SIG-M5 (cell line): ENCODE measurements at regions not wholly inside any gene's neighbourhood (a gene's known extent, or its start where the extent isn't known, plus 50 kb on each side); places are given as distances from the start of the nearest gene placed in this dataset.
A peak's percentile ranks its signal among the peaks of the same experiment; 100 is the strongest.
"Not testable (repeated sequence)": the region's sequence is repeated elsewhere in the genome, so short reads cannot be mapped to it uniquely, and the experiment has no call there.

Experiments
- DNase-seq: peaks from one replicate; lab custom pipeline; 2025; lab: John Stamatoyannopoulos, UW

DNA sequence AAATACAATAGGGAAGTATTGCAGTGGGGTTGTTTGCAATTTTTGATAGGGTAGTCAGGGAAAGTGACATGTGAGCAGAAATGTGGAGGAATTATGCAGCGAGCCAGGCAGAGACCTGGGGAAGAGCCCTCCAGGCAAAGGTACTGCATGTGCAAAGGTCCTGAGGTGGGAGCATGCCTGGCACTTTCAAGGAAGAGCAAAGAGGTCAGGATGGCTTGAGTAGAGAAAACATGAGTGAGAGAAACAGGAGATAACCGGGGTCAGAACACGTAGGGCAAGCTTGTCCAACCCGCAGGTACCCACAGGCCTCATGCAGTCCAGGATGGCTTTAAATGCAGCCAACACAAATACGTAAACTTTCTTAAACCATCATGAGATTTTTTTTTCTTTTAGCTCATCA lies 71.0 kb downstream of the COQ2 start:
- no peak for DNase-seq

DNA sequence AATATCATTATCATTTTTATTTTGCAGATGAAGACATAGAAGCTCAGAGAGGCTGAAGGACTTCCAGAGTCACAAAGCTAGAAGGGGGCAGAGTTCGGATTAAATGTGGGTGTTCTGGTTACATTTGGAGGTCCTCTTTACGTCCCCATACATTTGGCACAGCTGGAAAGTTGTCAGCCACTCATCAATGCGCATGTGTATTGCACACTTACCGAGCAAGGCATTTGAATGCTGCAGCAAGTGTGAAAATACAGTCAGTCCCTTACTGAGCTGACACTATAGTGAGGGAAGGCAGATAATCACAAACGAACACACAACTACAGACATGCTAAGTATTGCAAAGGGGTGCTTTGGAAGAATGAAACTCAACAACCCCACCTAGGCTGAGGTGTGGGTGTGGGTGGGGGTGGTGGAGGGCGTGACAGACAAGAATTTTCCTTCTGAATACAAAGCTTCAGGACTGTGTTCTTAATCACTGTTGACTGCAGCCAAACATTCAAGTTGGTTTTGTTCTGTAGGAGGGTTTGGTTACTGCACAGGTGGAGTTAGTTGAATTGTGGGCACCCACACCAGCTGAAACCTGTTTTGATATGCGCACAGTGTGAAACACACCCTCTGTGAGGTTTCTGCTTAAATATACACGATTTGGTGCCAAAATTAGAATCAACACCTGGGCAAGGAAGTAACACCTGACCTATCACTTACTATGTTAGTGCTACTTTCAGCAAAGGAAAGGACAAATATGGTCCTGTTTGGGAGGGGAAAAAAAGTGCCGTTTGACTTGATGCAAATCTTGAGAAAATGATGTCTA lies 72.4 kb downstream of the COQ2 start:
- DNase-seq = no peak

DNA sequence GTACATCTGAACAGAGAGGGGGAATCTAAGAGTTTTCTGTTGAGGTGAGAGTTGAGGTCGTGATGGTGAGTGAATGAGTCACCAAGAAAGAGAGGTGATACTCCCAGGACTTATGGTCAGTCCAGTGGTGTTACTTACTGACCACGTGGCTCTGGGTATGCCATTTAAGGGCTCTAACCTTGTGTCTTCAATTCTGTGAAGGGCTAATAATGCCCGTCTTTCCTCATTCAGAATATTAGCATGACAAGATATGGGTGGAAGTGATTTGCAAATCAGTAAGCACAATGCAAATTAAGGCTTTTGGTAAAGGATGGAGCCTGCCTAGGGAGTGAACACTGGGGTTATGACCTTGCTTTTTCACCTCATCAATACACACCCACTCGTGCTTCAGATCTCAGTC lies 75.2 kb downstream of the COQ2 start:
- DNase-seq = no peak

DNA sequence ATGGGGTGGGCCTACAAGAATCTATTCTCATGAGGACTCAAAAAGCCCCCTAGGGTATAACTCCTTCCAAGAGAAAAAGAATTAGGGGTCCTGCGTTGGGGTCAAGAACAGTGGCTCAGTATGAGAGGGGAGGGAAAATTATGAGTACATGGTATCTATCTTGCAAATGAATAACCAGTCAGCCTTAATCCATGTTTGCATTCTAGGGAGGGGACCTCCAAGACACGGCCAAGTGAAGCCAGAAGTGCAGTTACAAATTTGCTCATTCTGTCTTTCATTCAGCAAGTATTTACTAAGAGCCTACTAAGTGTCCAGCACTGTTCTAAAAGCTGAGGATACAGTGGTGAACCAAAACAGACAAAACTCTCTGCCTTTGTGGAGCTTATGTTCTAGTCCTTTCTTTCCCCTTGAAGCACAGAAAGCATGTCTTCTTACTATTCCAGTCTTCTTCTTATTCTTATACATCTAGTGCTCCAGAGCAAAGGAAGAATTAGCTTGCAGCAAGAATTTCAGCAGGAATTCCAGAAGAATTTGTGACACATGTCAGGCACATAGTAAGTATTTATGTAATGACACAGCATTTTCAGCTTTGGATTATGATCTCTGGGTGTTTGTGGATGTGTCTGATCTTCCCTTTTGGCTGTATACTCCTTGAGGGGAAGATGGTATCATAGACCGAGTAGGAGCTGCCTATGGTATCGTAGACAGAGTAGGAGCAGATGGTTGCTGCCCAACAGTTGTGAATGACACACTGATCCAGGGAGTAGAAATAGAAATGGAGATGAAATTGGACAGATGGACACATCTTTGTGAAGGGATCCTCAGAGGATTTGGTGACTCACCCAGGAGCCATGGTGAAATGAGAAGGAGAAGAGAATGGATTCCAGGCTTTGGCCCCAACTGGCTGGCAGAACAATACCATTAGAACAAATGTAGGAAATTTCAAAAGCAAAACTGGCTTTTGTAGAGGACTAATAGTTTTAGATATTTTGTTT lies 75.9 kb downstream of the COQ2 start:
- no peak for DNase-seq

DNA sequence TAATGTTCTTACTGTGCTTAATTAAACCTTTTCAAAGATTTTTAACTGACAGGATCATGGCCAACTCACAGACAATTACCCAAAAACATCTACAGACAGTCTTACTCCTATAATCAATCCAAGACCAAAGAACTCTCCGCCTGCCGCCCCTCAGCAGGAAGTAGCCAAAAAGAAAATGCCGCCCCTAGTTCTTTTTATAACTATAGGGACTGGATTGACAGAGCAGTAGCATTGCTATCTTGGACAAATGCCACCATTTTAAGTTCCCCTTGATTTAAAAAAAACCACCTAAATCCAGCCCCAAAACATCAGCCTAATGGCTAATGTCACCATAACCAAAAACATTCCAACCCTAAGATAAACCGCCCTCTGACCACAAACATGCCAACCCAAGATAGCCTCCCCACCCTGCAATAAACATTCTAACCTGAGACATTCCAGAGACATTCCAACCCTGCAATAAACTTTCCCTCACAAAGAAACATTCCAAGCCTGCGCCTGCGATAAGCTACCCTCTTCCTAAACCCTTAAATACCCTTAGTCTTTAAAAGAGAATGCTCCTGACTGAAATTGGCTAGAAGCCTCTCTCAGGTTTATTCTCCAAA lies 77.0 kb downstream of the COQ2 start:
- no peak for DNase-seq

DNA sequence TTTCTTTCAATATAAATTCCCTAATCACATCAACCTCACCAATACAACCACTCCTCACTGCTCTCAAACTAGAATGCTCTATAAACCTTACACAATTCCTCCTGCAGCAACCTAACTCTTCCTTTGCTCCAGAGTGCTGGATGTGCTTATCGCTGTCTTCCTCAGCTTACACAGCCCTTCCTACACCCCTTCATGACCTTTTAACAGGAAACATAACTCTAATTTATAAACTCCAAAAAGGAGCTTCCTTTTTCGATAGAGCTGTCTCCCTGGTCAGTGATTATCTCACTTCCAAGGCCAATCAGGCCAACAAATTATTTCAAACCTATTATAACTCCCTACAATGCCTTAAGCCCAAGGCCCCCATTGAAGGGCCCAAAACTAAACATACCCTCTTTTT lies 78.8 kb downstream of the COQ2 start:
- DNase-seq = no peak

DNA sequence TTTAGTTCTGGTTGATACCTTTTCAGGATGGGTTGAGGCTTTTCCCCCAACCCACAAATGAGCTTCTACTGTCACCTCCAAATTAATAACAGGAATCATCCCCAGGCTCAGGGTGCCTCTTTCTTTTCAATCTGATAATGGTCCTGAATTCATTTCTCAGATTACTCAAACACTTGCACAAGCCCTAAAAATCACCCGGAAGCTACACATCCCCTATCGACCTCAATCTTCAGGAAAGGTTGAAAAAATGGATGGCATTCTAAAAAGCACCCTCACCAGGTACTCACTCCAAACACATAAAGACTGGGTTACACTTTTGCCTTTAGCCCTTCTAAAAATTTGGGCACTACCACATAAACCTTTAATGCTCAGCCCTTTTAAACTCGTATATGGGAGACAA lies 79.9 kb downstream of the COQ2 start:
- no peak for DNase-seq

DNA sequence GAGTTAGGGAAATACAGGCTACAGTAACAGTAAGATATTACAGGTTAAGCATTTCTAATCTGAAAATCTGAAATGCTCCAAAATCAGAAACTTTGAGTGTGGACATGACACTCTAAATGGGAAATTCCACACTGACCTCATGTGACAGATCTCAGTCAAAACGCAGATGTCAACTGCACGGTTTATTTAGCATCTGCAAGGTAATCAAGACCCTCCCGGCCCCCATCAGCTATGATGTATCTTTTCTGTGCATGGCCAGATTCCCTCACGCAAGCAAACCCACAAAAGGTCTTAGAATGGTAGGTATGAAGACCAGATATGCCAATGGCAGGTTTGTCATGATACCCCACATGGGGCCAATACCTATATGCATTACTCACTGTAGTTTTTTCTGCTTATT lies 82.8 kb downstream of the COQ2 start:
- no peak for DNase-seq

DNA sequence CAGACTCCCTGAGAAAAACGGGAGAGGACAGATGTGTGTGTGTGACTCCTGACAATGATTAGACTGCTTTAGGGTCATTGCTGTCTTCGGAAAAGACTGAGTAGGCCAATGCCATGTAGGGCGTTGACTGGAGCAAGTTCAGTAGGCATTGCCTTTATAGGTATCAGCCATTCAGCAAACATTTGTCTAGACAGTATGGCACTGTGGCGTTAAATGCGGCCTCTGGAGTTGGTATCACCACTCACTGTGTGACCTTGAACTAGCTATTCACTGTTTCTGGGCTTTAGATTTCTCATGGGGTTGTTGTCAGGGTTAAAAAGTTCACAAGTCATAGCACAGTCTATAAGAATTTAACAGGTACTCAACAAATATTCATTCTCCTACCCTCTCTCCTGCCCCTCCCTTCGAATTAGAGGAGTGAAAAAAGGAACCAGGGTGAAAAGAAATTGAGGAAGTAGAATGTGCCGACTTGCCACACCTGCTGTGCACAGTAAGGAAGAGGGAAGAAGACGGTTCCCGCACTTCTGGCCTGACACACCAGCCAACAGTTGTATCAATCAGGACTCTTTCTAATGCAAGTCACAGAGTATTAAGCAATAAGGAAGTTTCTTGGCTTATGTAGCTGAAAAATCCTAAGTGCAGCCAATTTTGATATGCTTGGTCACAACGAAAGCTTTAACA lies 83.2 kb upstream of the PLAC8 start:
- peak; percentile 89 for DNase-seq

DNA sequence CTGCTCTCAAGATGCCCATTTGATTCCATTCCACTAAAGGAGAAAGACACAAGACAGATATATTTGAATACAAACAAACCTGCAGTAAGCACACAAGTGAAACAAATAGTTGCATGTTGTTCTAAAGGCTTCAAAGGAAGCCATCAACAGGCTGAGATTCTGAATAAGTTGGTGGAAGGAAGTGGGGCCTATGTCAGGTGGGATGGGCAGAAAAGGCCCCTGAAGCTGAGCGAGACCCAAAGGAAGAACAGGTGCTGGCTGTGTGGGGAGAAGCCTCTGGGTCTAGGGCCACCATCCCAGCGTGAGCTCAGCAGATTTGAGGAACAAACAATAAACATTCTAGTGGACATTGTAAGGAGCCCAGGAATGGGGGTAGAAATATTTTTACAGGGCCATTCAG lies 82.4 kb upstream of the PLAC8 start:
- DNase-seq = no peak

DNA sequence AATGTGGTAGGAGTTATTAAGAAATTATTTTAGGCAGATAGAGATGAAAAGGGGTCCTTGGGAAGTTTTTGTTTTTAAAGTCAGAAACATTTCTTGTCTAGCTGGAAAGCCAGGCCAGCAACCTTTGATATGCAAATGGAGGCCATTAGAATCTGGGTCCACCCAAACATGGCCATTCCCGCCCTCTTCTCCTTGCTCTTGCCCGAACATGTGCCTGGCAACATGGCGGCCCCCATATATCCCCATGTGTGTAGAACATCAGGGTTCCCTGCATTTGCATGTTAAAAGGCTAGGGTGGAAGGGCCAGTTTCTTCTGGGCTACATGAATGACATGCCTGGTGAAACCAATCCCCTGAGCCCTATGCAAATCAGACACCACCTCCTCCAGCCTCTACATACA lies 80.7 kb upstream of the PLAC8 start:
- DNase-seq = no peak

DNA sequence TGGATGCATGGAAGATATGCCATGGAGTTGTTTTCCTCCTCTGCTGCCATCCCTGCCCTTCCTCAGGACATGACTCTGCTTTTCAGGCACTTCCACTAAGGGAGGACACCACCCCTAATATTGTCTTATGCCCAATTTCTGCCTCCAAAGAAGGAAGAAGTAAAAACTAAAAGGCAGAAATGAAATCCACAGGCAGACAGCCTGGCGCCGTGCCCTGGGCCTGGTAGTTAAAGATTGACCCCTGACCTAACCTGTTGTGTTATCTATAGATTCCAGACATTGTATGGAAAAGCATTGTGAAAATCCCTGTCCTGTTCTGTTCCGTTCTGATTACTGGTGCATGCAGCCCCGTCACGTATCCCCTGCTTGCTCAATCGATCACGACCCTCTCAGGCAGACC lies 80.1 kb upstream of the PLAC8 start:
- not testable (repeated sequence) for DNase-seq

DNA sequence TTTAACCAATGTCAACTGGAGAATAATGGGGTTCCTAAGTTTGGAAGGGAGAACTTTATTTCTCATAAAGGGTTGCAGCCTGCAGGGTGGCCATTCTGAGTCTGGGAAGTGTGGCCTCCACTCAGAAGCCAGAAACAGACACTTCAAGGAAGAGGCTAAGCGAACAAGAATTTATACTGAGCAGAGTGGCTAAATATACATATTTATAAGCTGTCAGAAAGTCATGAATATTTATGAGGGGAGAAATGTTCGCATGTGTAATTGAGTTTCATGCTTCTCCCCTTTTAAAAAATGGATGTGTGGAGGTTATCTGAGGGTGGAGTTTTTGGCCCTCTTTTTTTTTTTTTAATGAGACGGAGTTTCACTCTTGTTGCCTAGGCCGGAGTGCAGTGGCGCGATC lies 78.1 kb upstream of the PLAC8 start:
- DNase-seq = no peak

DNA sequence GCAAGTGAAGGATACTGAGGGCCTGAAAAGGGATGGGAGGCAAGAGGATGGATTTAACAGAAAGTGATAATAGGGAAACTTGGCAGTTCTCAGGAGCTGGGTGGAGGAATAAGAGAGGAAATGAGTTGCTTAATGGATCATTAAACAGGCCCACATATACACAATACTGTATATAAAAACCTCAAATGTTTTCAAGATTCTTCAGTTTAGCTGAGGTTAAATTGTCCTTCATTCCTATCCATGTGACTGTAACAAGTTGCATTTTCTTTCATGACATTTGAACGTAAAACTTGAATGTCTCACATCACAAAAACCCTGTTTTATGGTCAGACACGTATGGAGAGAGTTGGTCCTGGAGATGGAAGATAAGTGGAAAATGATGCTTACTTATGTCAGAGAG lies 76.5 kb upstream of the PLAC8 start:
- no peak for DNase-seq

DNA sequence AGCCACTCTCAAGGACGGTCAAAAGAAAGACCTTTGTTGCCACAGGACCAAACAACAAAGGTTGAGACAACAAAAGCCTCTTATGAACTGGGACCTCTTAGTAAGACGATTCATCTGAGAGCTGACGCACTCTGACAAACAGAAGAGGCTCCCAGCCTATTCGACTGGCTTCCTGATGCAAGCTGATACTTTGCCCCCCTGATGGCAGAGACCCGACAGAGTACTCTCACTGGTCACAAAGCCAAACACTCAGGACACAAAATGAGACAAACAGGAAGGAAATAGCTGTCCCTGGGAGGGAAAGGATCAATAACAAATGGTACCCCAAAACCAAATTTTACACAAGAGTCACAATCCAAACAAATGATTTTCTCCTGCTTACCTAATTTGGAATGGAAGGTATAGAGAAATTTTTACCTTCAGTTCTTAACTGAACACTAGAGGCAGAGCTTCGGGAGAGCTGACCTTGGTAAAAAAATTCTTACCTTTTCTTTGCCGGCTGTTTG lies 75.2 kb upstream of the PLAC8 start:
- DNase-seq = no peak

DNA sequence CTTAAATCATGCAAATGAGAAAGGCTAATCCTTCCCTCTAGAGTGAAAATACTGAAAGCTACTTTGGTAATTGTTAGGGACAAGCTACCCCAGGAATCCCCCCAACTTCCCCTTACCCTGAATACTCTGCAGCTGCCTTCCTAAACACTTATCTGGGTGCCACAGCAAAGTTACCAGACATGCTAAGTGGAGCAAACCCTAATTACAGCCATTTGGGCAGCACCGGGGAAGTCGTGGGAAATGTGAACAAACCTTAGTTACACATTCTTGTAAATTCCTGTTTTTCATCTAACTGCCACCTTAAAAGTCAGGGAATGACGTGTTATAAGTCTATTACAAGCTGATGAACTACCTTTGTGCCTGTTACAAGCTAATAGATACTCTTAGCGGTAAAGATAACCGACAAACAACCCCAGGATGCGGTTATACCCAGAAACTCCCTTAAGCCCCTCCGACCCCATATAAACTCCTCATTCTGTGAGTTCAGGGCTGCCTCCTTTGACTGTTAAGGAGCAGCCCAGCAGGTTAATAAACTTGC lies 66.0 kb upstream of the PLAC8 start:
- DNase-seq = no peak

DNA sequence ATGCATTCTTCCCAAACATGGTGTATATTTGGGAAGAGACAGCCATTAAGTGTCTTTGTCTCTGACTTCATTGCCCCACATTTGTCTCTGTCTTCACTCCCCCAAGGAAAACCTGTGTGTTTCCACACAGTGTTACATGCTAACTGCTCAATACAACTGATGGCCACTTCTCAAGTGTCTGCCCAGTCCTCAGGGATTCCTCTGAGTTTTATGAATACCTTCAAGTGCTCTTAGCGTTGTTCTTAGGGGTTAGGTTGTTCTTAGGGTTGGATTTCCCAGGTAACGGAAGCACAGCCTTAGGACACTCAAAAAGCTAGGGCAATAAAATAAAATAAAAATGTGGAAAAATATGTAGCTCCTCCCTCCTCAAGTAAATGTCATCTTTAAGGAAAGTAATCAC lies 64.7 kb upstream of the PLAC8 start:
- no peak for DNase-seq

DNA sequence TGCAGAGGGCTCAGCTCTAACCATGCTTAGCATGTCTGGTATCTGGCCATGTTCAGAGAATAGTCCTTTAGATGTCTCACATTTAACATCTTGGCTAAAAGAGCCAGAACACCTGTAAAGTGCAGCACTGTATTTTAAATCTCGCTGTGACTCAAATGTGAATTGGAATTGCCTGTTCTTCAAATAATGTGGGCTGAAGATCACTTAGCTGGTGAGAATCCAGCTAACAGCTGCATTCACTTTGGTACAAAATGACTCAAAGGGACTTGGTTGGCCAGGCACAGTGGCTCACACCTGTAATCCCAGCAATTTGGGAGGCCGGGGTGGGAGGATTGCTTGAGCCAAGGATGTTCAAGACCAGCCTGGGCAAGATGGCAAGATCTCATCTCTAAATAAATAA lies 63.5 kb upstream of the PLAC8 start:
- DNase-seq = no peak

DNA sequence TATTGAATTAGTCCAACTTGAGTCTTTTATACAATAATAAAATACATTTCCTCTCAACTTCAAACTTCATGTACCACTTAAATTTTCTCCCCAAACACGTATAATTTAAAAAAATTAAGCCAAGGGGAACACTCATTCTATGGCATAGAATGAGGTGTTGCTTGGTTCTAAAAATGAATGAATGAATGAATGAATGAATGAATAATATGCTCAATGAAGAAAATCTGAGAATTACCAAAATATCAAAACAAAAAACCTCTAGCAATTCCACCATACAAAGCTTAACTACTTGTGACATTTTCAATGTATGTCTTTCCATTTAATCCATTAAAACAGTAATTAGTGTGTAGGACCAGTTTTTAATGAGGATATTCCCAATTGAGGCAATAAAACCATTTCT lies 62.7 kb upstream of the PLAC8 start:
- no peak for DNase-seq

DNA sequence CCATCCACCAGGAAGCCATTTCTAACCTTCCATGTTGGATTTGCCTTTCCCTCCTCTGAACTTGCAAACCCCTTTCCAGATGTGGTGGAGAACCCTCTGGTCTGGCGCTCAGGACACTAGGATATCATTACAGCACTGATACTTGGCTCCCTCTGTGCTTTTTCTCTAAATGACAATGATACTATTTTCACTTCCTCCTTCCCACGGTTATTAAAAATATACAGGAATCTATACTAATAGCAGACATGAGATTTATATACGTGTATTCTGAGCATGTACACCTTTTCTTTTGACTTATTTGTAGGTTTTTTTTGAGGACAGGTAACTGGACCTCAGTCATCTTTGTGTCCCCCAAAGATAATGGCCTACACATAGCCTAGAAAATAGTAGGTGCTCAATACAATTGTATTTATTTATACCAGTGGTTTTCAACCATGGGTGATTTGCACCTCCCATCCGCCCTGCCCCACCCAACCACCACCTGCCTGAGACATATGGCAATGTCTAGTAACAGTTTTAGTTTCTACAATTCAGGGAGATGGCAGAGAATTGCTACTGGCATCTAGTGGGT lies 60.4 kb upstream of the PLAC8 start:
- no peak for DNase-seq

DNA sequence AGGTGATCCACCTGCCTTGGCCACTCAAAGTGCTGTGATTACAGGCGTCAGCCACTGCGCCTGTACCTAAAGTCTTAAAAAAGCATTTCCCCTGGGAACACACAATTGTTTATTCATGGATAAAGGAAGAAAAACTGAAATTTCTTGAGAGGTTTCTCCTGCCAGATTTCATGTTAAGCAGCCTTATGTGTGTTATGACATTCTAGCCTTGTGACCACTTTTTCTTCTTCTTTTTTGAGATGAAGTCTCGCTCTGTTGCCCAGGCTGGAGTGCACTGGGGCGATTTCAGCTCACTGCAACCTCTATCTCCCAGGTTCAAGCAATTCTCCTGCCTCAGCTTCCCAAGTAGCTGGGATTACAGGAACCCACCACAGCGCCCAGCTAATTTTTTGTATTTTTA lies 57.8 kb upstream of the PLAC8 start:
- no peak for DNase-seq
